ENCODE measurements at regions not wholly inside any gene's neighbourhood (a gene's known extent, or its start where the extent isn't known, plus 50 kb on each side); places are given as distances from the start of the nearest gene placed in this dataset.

DNA sequence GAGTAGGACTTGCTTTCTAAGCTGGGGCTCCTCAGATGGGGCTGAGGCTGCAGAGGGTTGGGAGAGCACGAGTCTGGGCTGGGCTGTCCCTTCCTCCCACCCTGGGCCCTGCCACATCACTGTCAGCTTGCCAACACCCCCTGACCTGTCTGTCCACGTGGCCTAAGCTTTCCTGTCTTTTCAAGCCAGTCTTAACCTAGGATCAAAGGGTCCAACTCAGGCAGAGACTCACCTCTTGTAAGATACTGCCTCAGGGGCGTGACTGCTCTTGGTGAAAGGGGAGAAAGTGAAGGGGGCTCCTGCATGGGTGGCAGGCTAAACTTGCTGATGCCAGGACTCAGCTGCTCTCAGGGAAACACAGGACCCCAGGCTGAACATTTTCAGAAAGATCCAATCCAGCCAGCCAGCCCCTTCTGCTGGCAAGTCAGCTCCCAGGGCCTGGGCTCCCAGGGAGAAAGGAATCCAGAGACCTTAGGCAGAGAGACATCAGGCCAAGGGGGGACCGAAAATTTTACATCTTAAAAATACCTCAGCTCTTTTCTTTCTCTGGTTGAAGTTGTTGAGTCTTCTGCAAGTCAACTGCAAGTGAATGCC is 144.2 kb upstream of the ID2 start:
- Histone ChIP-seq H3K27ac (peak overlapping the region; percentile 2), H3K27me3 (no peaks in the 10 kb centered on the region), H3K4me3 (ENCODE audit: low read depth in 1 of 2, low read length in 1 of 2) (no peak overlapping the region), H3K36me3 (no peaks in the 10 kb centered on the region), H3K4me1 (ENCODE audit: control insufficient read depth in 1 of 2, insufficient read depth in 1 of 2, low read depth in 1 of 2, low read length in 1 of 2) (peaks cover 69% of the 10 kb centered on the region in 2 experiments), H3K9me3 (no peaks in the 10 kb centered on the region)
- no peak for TF ChIP-seq CTCF (IDR thresholded peaks at IDR 0.05)

DNA sequence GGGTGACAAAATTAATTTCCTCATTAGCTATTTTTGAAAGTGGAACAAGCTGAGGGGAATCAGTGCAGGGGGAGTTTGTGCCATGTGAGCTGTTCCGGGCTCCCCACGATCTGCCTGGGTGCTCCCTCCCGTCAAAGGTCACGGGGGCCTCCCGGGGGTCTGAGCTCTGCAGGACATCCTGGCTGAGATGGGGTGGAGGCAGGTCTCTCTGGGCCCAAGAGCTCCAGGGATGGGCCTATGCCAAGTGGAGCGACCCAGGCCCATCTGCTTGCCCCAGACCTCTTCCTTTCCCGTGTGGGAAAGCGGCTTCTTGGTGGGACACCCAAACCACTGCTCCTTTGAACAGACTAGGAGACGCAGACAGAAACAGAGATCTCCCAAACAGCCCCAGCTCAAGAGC is 143.3 kb upstream of the ID2 start:
- TF ChIP-seq CTCF (IDR thresholded peaks at IDR 0.05): no peak
- H3K9me3 ChIP-seq: no peaks in the 10 kb centered on the region
- peaks cover 77% of the 10 kb centered on the region in 2 experiments for H3K4me1 ChIP-seq (ENCODE audit: control insufficient read depth in 1 of 2, insufficient read depth in 1 of 2, low read depth in 1 of 2, low read length in 1 of 2)
- H3K4me3 ChIP-seq (ENCODE audit: low read depth in 1 of 2, low read length in 1 of 2): no peak overlapping the region
- no peaks in the 10 kb centered on the region for H3K27me3 ChIP-seq
- H3K36me3 ChIP-seq: no peaks in the 10 kb centered on the region
- H3K27ac ChIP-seq: no peak overlapping the region

- TF ChIP-seq CTCF (IDR thresholded peaks at IDR 0.05): no peak
- H3K4me1 ChIP-seq (ENCODE audit: control insufficient read depth in 1 of 2, insufficient read depth in 1 of 2, low read depth in 1 of 2, low read length in 1 of 2): peaks cover 77 to 80% of the 10 kb centered on the region in 2 experiments
- H3K9me3 ChIP-seq: no peaks in the 10 kb centered on the region
- H3K36me3 ChIP-seq: no peaks in the 10 kb centered on the region
- H3K27ac ChIP-seq: peak overlapping the region; percentile 21
- H3K27me3 ChIP-seq: no peaks in the 10 kb centered on the region
- no peak overlapping the region for H3K4me3 ChIP-seq (ENCODE audit: low read depth in 1 of 2, low read length in 1 of 2)
Observed at GRCh38 chr2:8538931-8539621, 142.8 kb upstream of the ID2 start.

DNA sequence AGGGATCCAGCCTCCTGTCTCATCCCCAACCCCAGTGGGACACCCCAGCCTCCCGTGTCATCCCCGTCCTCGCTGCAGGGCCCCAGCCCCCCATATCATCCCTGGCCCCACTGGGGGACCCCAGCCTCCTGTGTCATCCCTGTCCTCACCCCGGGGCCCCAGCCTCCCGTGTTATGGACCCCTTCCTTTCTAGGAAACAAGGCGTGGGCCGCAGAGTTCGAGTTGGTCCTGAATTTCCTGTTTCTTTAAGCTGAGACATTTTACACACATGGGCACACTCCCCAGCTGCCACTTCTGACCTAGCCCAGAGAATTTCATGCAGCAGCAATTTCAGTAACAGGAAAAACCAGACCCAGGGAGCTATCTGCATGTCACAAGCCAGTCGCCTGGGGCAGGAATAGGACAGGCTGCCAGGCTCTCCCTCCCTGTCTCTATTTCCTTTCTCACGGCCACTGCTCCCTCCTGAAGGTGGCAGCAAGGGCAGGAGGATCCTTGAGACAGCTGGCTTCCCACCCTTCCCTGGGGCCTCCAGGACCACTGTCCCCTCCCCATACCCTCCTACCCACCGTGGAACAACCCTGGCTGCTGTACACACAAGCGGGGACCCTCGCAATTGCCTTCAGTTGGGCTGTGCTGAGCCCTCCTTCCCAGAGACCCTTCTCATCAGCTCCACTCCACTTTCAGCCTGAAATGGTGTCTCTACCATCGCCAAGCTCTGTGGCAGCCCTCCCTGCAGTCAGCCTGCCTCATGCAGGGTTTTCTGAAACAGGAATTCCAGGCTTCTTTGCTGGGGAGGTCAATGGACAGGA is 141.9 kb upstream of the ID2 start:
- Histone ChIP-seq H3K36me3 (no peaks in the 10 kb centered on the region), H3K4me1 (ENCODE audit: control insufficient read depth in 1 of 2, insufficient read depth in 1 of 2, low read depth in 1 of 2, low read length in 1 of 2) (peaks cover 77 to 80% of the 10 kb centered on the region in 2 experiments), H3K4me3 (ENCODE audit: low read depth in 1 of 2, low read length in 1 of 2) (no peak overlapping the region), H3K27me3 (no peaks in the 10 kb centered on the region), H3K27ac (peak overlapping the region; percentile 21), H3K9me3 (no peaks in the 10 kb centered on the region)
- no peak for TF ChIP-seq CTCF (IDR thresholded peaks at IDR 0.05)

DNA sequence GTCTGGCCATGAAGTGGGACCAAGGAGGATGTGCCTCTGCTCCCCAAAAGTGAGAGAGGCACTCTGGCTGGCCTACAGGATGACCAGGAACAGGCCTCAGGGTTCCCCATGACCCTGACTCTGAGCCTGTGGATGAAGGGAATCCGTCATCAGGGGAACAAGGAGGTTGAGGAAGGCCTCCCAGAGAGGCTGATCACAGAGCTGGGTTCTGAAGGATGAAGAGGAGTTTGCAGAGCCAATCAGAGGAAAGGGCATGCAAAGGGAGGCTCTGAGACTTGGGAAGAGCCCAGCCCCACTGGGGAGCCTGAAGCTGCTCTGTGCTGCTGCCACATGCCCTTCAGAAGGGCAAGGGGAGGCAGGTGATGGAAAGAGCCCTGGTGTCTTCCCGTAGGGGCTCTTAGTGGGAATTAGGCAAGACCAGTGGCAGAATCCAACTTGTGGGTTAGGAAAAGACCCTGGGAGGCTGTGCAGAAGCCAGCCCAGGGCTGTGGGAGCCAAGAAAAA is 141.3 kb upstream of the ID2 start:
- Histone ChIP-seq H3K4me3 (ENCODE audit: low read depth in 1 of 2, low read length in 1 of 2) (no peak overlapping the region), H3K36me3 (no peaks in the 10 kb centered on the region), H3K4me1 (ENCODE audit: control insufficient read depth in 1 of 2, insufficient read depth in 1 of 2, low read depth in 1 of 2, low read length in 1 of 2) (peaks cover 77 to 80% of the 10 kb centered on the region in 2 experiments), H3K9me3 (no peaks in the 10 kb centered on the region), H3K27me3 (no peaks in the 10 kb centered on the region), H3K27ac (peak overlapping the region; percentile 21)
- TF ChIP-seq CTCF (IDR thresholded peaks at IDR 0.05): no peak
